ENCODE measurements at regions not wholly inside any gene's neighbourhood (a gene's known extent, or its start where the extent isn't known, plus 50 kb on each side); places are given as distances from the start of the nearest gene placed in this dataset.

DNA sequence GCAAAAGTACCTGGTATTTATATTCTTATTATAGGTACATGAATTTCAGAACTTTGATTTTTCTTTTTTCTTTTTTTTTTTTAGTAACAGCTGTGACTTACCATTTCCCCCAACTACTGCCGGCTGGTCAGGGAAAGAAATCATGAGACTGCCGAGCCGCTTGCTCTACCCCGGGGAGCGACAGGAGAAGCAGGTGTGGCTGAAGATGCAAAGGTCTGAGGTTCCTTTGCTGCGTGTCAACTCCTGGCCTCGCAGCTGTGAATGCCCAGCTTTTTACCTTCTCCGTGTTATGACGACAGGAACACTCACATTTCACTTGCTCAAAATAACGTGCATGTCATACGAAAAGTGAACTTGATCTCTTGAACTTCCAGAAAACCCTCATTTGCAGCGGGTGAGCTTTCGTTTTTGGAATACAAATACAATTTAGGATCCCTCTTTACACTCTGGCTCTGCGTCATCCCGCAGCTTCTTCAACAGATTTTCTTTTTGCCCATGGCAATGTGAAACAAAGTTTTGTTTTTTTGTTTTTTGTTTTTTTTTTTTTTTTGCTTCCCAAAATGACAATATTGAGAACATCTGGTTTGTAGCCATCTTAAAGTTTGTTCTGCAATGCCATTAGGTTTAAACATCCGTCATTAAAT is 117.9 kb downstream of the EFNB2 start:
- Mint-ChIP-seq H3K4me3 (peak overlapping the region in 5 of 10 donors; percentile 4 to 53 (median 38)), H3K4me1 (peaks cover 0 to 9% (median 4%) of the 10 kb centered on the region in 7 donors), H3K27me3 (peaks cover 2 to 21% (median 20%) of the 10 kb centered on the region in 5 donors), H3K9me3 (peaks cover 0 to 3% (median 0%) of the 10 kb centered on the region in 11 donors), H3K36me3 (no peaks in the 10 kb centered on the region), H3K27ac (no peak overlapping the region)
- ATAC-seq (no peak), DNase-seq (no peak)
- H3K27ac ChIP-seq (ENCODE audit: low read depth, low read length) = no peak overlapping the region
- no peaks in the 10 kb centered on the region for H3K4me1 ChIP-seq (ENCODE audit: control insufficient read depth in 2 of 2, insufficient read depth in 2 of 2, low read length in 2 of 2)
- CTCF ChIA-PET = no interaction called here
- no peaks in the 10 kb centered on the region for H3K36me3 ChIP-seq (ENCODE audit: control insufficient read depth in 2 of 3, insufficient read depth in 3 of 3, low read length in 3 of 3)
- no peaks in the 10 kb centered on the region for H3K27me3 ChIP-seq (ENCODE audit: control insufficient read depth in 2 of 2, insufficient read depth in 2 of 2, low read length in 2 of 2)
- POLR2A ChIA-PET = no interaction called here
- H3K4me3 ChIP-seq (ENCODE audit: low read length) = no peak overlapping the region
- no peaks in the 10 kb centered on the region for H3K9me3 ChIP-seq (ENCODE audit: control insufficient read depth in 2 of 3, low read length in 3 of 3)
- intact Hi-C loops (cut with micrococcal nuclease) = no loop called here

- Histone ChIP-seq H3K36me3 (ENCODE audit: control insufficient read depth in 2 of 3, insufficient read depth in 3 of 3, low read length in 3 of 3) (no peaks in the 10 kb centered on the region), H3K4me1 (ENCODE audit: control insufficient read depth in 2 of 2, insufficient read depth in 2 of 2, low read length in 2 of 2) (no peaks in the 10 kb centered on the region), H3K27ac (ENCODE audit: low read depth, low read length) (no peak overlapping the region), H3K4me3 (ENCODE audit: low read length) (no peak overlapping the region), H3K27me3 (ENCODE audit: control insufficient read depth in 2 of 2, insufficient read depth in 2 of 2, low read length in 2 of 2) (no peaks in the 10 kb centered on the region), H3K9me3 (ENCODE audit: control insufficient read depth in 2 of 3, low read length in 3 of 3) (no peaks in the 10 kb centered on the region)
- no peaks in the 10 kb centered on the region for H3K9me3 Mint-ChIP-seq
- POLR2A ChIA-PET = no interaction called here
- H3K27ac Mint-ChIP-seq = no peak overlapping the region
- H3K4me1 Mint-ChIP-seq = peaks cover 0 to 9% (median 4%) of the 10 kb centered on the region in 7 donors
- H3K36me3 Mint-ChIP-seq = no peaks in the 10 kb centered on the region
- CTCF ChIA-PET = no interaction called here
- no peak overlapping the region for H3K4me3 Mint-ChIP-seq
- DNase-seq (no peak), ATAC-seq (no peak)
- intact Hi-C loops (cut with micrococcal nuclease) = no loop called here
- peaks cover 0 to 18% (median 15%) of the 10 kb centered on the region in 5 donors for H3K27me3 Mint-ChIP-seq
Measured at GRCh38 chr13:106416645-106417044, 118.8 kb downstream of the EFNB2 start.

DNA sequence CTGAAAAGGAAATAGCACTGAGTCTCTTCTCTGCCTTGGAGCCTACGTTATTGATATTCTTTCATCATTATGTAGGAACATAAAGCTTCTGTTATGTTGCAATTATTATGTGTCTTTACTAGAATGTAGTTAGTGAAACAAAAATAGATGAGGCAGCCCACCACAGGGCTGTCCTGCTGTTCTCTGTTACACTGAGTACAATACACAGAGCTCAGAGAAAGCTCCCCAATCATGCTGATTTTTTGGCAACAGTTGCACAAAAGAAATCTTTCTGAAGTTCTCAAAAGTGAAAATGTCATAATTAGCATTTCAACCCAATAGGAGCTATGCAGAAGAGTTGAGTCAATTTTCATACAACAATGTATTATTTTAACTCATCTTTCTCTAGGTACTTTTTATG is 119.5 kb downstream of the EFNB2 start:
- no peak overlapping the region for H3K27ac ChIP-seq (ENCODE audit: low read depth, low read length)
- Mint-ChIP-seq H3K36me3 (no peaks in the 10 kb centered on the region), H3K4me3 (no peak overlapping the region), H3K27me3 (peaks cover 0 to 18% (median 15%) of the 10 kb centered on the region in 5 donors), H3K9me3 (no peaks in the 10 kb centered on the region), H3K27ac (no peak overlapping the region), H3K4me1 (peaks cover 0 to 9% (median 4%) of the 10 kb centered on the region in 7 donors)
- H3K4me1 ChIP-seq (ENCODE audit: control insufficient read depth in 2 of 2, insufficient read depth in 2 of 2, low read length in 2 of 2) = no peaks in the 10 kb centered on the region
- ChIA-PET CTCF (no interaction called here), POLR2A (no interaction called here)
- H3K27me3 ChIP-seq (ENCODE audit: control insufficient read depth in 2 of 2, insufficient read depth in 2 of 2, low read length in 2 of 2) = no peaks in the 10 kb centered on the region
- DNase-seq = no peak
- intact Hi-C loops (cut with micrococcal nuclease) = no loop called here
- H3K4me3 ChIP-seq (ENCODE audit: low read length) = no peak overlapping the region
- no peaks in the 10 kb centered on the region for H3K36me3 ChIP-seq (ENCODE audit: control insufficient read depth in 2 of 3, insufficient read depth in 3 of 3, low read length in 3 of 3)
- H3K9me3 ChIP-seq (ENCODE audit: control insufficient read depth in 2 of 3, low read length in 3 of 3) = no peaks in the 10 kb centered on the region
- no peak for ATAC-seq

GRCh38 chr13:106415442-106415841 is 120.0 kb downstream of the EFNB2 start:
- Mint-ChIP-seq H3K4me3 (no peak overlapping the region), H3K9me3 (no peaks in the 10 kb centered on the region), H3K27ac (no peak overlapping the region), H3K36me3 (no peaks in the 10 kb centered on the region), H3K27me3 (peaks cover 0 to 18% (median 15%) of the 10 kb centered on the region in 5 donors), H3K4me1 (peaks cover 0 to 9% (median 4%) of the 10 kb centered on the region in 7 donors)
- H3K4me3 ChIP-seq (ENCODE audit: low read length) = no peak overlapping the region
- no peak for DNase-seq
- no peaks in the 10 kb centered on the region for H3K9me3 ChIP-seq (ENCODE audit: control insufficient read depth in 2 of 3, low read length in 3 of 3)
- H3K27me3 ChIP-seq (ENCODE audit: control insufficient read depth in 2 of 2, insufficient read depth in 2 of 2, low read length in 2 of 2) = no peaks in the 10 kb centered on the region
- H3K4me1 ChIP-seq (ENCODE audit: control insufficient read depth in 2 of 2, insufficient read depth in 2 of 2, low read length in 2 of 2) = no peaks in the 10 kb centered on the region
- intact Hi-C loops (cut with micrococcal nuclease) = no loop called here
- no peaks in the 10 kb centered on the region for H3K36me3 ChIP-seq (ENCODE audit: control insufficient read depth in 2 of 3, insufficient read depth in 3 of 3, low read length in 3 of 3)
- ChIA-PET CTCF (no interaction called here), POLR2A (no interaction called here)
- H3K27ac ChIP-seq (ENCODE audit: low read depth, low read length) = no peak overlapping the region
- ATAC-seq = no peak

DNA sequence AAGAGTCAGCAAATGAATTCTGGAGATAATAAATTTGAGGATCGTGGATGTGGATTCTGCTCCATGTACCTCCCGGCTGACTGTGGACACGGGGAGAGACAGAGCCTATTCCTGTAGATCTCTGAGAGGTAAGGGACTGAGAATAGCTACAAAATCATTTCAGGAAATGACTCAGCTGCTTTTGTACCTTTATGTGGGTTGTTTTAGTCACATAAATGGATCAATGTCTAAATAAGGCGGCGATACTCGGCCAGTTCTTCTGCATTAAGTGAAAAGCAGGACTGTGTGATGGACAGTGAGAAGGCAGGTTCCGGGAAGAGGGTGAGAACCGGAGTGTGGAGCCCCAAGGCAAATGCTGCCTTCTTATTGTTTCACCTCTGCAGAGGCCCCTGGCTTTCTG is 128.1 kb downstream of the EFNB2 start:
- H3K9me3 Mint-ChIP-seq = peaks cover 0 to 4% (median 0%) of the 10 kb centered on the region in 11 donors
- no peak overlapping the region for H3K4me3 Mint-ChIP-seq
- no peaks in the 10 kb centered on the region for H3K4me1 ChIP-seq (ENCODE audit: control insufficient read depth in 2 of 2, insufficient read depth in 2 of 2, low read length in 2 of 2)
- H3K4me3 ChIP-seq (ENCODE audit: low read length) = no peak overlapping the region
- H3K27me3 ChIP-seq (ENCODE audit: control insufficient read depth in 2 of 2, insufficient read depth in 2 of 2, low read length in 2 of 2) = no peaks in the 10 kb centered on the region
- H3K9me3 ChIP-seq (ENCODE audit: control insufficient read depth in 2 of 3, low read length in 3 of 3) = no peaks in the 10 kb centered on the region
- H3K4me1 Mint-ChIP-seq = peaks cover 0 to 7% (median 0%) of the 10 kb centered on the region in 7 donors
- no peak overlapping the region for H3K27ac ChIP-seq (ENCODE audit: low read depth, low read length)
- ChIA-PET CTCF (no interaction called here), POLR2A (no interaction called here)
- H3K36me3 Mint-ChIP-seq = no peaks in the 10 kb centered on the region
- ATAC-seq (no peak), DNase-seq (no peak)
- no peaks in the 10 kb centered on the region for H3K36me3 ChIP-seq (ENCODE audit: control insufficient read depth in 2 of 3, insufficient read depth in 3 of 3, low read length in 3 of 3)
- intact Hi-C loops (cut with micrococcal nuclease) = loop anchor here in 1 of 2 donors (5.0 kb wide), 1 partner anchor 195 kb away; no protein-coding TSS in a partner anchor
- peaks cover 0 to 19% (median 12%) of the 10 kb centered on the region in 5 donors for H3K27me3 Mint-ChIP-seq
- H3K27ac Mint-ChIP-seq = no peak overlapping the region

DNA sequence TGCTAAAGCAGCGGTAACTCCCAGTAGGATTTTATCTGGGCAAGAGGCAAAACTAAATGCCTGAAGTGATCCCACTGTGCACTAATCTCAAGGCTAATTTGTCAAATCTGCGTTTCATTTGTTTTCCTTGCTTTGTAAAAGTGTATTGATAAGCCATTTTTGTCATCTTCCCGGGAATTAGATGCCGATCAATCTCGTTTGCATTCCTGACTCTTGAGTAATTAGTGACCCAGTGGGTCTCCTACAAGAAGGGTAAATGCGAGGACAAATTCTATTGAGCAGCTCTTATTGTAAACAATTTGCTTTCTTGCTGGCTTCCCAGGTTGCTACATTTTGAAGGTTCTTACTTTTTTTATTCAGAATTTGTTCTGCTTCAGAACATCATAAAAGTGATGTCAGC is 129.7 kb downstream of the EFNB2 start:
- H3K4me3 Mint-ChIP-seq = no peak overlapping the region
- H3K27me3 ChIP-seq (ENCODE audit: control insufficient read depth in 2 of 2, insufficient read depth in 2 of 2, low read length in 2 of 2) = no peaks in the 10 kb centered on the region
- ChIA-PET CTCF (no interaction called here), POLR2A (no interaction called here)
- no peak overlapping the region for H3K27ac ChIP-seq (ENCODE audit: low read depth, low read length)
- H3K36me3 Mint-ChIP-seq = no peaks in the 10 kb centered on the region
- H3K27ac Mint-ChIP-seq = no peak overlapping the region
- no peaks in the 10 kb centered on the region for H3K36me3 ChIP-seq (ENCODE audit: control insufficient read depth in 2 of 3, insufficient read depth in 3 of 3, low read length in 3 of 3)
- no peak for ATAC-seq
- no peak overlapping the region for H3K4me3 ChIP-seq (ENCODE audit: low read length)
- no peaks in the 10 kb centered on the region for H3K4me1 ChIP-seq (ENCODE audit: control insufficient read depth in 2 of 2, insufficient read depth in 2 of 2, low read length in 2 of 2)
- peaks cover 0 to 7% (median 0%) of the 10 kb centered on the region in 7 donors for H3K4me1 Mint-ChIP-seq
- H3K27me3 Mint-ChIP-seq = peaks cover 0 to 19% (median 16%) of the 10 kb centered on the region in 5 donors
- no peak for DNase-seq
- intact Hi-C loops (cut with micrococcal nuclease) = loop anchor here in 1 of 2 donors (5.0 kb wide), 1 partner anchor 197 kb away; no protein-coding TSS in a partner anchor
- no peaks in the 10 kb centered on the region for H3K9me3 ChIP-seq (ENCODE audit: control insufficient read depth in 2 of 3, low read length in 3 of 3)
- H3K9me3 Mint-ChIP-seq = peaks cover 0 to 4% (median 0%) of the 10 kb centered on the region in 11 donors

- Mint-ChIP-seq H3K27me3 (peaks cover 0 to 12% (median 10%) of the 10 kb centered on the region in 5 donors), H3K27ac (no peak overlapping the region), H3K9me3 (no peaks in the 10 kb centered on the region), H3K36me3 (no peaks in the 10 kb centered on the region), H3K4me3 (no peak overlapping the region), H3K4me1 (peaks cover 0 to 4% (median 0%) of the 10 kb centered on the region in 7 donors)
- intact Hi-C loops (cut with micrococcal nuclease) = no loop called here
- Histone ChIP-seq H3K36me3 (ENCODE audit: control insufficient read depth in 2 of 3, insufficient read depth in 3 of 3, low read length in 3 of 3) (no peaks in the 10 kb centered on the region), H3K4me3 (ENCODE audit: low read length) (no peak overlapping the region), H3K4me1 (ENCODE audit: control insufficient read depth in 2 of 2, insufficient read depth in 2 of 2, low read length in 2 of 2) (no peaks in the 10 kb centered on the region), H3K27ac (ENCODE audit: low read depth, low read length) (no peak overlapping the region), H3K9me3 (ENCODE audit: control insufficient read depth in 2 of 3, low read length in 3 of 3) (no peaks in the 10 kb centered on the region), H3K27me3 (ENCODE audit: control insufficient read depth in 2 of 2, insufficient read depth in 2 of 2, low read length in 2 of 2) (no peaks in the 10 kb centered on the region)
- CTCF ChIA-PET = no interaction called here
- POLR2A ChIA-PET = no interaction called here
- DNase-seq (no peak), ATAC-seq (no peak)
Measured at GRCh38 chr13:106403280-106403679, 132.2 kb downstream of the EFNB2 start.
